ENCODE measurements at regions not wholly inside any gene's neighbourhood (a gene's known extent, or its start where the extent isn't known, plus 50 kb on each side); places are given as distances from the start of the nearest gene placed in this dataset.

DNA sequence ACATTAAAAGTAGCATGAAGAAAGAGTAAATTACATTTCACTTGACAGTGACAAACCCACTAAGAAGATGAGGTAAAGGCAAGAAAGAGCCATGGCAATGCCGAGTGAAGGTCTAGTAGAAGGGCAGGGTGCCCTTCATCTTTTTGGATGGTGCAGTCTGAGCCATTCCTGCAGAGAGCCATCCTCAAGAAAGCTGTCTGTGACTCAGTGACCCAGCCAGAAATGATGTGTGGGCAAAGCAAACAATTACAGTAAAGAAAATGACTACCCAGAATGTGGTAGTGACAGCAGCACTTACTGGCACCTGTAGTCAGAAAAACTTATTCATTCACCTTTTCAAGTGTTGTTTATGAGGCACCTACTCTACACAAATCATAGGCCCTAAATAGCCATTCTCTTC is 281.7 kb downstream of the DUSP6 start:
- Histone ChIP-seq H3K27ac (no peak overlapping the region), H3K4me2 (ENCODE audit: low read length) (no peak overlapping the region), H3K9ac (no peak overlapping the region), H3K9me3 (ENCODE audit: control insufficient read depth, low read length) (no peaks in the 10 kb centered on the region), H3K36me3 (ENCODE audit: control insufficient read depth, insufficient read depth, low read length) (no peaks in the 10 kb centered on the region), H3K79me2 (no peaks in the 10 kb centered on the region), H3K27me3 (ENCODE audit: control insufficient read depth, insufficient read depth, low read length) (no peaks in the 10 kb centered on the region), H3K4me3 (ENCODE audit: low read depth, low read length) (no peak overlapping the region), H2AFZ (no peak overlapping the region), H3K4me1 (peaks cover 10% of the 10 kb centered on the region)
- TF ChIP-seq, protein P1, sequence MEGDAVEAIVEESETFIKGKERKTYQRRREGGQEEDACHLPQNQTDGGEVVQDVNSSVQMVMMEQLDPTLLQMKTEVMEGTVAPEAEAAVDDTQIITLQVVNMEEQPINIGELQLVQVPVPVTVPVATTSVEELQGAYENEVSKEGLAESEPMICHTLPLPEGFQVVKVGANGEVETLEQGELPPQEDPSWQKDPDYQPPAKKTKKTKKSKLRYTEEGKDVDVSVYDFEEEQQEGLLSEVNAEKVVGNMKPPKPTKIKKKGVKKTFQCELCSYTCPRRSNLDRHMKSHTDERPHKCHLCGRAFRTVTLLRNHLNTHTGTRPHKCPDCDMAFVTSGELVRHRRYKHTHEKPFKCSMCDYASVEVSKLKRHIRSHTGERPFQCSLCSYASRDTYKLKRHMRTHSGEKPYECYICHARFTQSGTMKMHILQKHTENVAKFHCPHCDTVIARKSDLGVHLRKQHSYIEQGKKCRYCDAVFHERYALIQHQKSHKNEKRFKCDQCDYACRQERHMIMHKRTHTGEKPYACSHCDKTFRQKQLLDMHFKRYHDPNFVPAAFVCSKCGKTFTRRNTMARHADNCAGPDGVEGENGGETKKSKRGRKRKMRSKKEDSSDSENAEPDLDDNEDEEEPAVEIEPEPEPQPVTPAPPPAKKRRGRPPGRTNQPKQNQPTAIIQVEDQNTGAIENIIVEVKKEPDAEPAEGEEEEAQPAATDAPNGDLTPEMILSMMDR (IDR thresholded peaks at IDR 0.05), result no peak

DNA sequence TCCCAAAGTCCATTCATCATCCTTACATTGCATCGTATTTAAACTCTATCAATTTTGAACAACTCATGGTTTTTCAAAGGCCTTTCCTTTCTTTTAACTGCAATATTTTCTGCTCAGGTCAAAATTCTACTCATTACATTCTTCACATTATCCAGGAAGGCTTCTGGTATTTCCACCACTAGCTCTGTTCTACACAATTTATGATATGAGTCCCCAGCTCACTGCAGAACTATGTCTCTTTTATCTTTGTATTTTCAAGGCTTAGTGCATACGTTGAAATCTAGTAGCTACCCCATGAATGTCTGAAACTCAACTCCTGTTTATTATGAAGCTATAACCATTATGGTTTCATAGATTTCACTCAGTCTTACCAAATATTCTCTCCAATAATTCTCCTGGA is 282.9 kb downstream of the DUSP6 start:
- no peak overlapping the region for H3K4me3 ChIP-seq (ENCODE audit: low read depth, low read length)
- H3K9ac ChIP-seq, result no peak overlapping the region
- H3K4me2 ChIP-seq (ENCODE audit: low read length), result no peak overlapping the region
- peaks cover 7% of the 10 kb centered on the region for H3K4me1 ChIP-seq
- H3K27ac ChIP-seq, result no peak overlapping the region
- H3K9me3 ChIP-seq (ENCODE audit: control insufficient read depth, low read length), result no peaks in the 10 kb centered on the region
- no peak overlapping the region for H2AFZ ChIP-seq
- TF ChIP-seq, protein P1 (IDR thresholded peaks at IDR 0.05), result no peak
- H3K27me3 ChIP-seq (ENCODE audit: control insufficient read depth, insufficient read depth, low read length), result no peaks in the 10 kb centered on the region
- H3K36me3 ChIP-seq (ENCODE audit: control insufficient read depth, insufficient read depth, low read length), result no peaks in the 10 kb centered on the region
- no peaks in the 10 kb centered on the region for H3K79me2 ChIP-seq

DNA sequence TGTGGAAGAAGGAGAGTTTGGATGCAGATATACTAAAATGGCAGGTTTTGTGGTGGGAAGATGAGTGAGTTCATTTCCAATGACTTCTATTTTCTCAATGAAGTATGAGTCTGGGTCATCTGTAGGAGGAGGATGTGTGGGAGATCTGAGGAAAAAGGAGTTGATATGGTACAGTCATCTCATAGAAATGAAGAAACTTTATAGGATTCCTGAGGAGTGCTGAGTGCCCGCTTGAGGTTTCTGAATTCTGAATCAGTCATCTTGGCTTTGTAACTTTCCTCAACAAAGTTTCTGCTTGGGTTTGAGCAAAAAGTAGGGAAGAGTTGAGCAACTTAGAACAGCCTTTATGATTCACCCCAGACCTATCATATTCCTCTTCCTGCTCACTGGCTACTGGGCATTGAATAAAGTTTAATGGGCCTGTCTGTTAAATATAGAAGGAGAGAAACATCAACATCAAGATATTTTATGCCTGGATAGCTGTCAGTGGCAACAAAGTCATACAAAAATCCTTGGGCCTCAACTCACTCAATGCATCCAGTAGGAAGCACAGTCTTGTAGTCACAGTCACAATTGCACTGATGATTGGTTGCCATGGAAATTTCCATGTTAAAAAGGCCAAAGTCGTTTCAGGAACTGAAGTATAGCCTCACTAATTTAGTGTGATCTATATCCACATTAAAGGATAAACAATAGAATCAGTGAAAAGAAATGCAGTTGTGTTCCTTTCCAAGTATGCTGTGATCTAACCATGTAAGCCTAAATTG is 284.7 kb downstream of the DUSP6 start:
- H2AFZ ChIP-seq, result peak overlapping the region; percentile 18
- H3K9me3 ChIP-seq (ENCODE audit: control insufficient read depth, low read length), result no peaks in the 10 kb centered on the region
- no peaks in the 10 kb centered on the region for H3K4me1 ChIP-seq
- H3K27me3 ChIP-seq (ENCODE audit: control insufficient read depth, insufficient read depth, low read length), result no peaks in the 10 kb centered on the region
- H3K36me3 ChIP-seq (ENCODE audit: control insufficient read depth, insufficient read depth, low read length), result no peaks in the 10 kb centered on the region
- H3K9ac ChIP-seq, result no peak overlapping the region
- no peak overlapping the region for H3K4me2 ChIP-seq (ENCODE audit: low read length)
- no peak overlapping the region for H3K27ac ChIP-seq
- no peaks in the 10 kb centered on the region for H3K79me2 ChIP-seq
- H3K4me3 ChIP-seq (ENCODE audit: low read depth, low read length), result no peak overlapping the region
- TF ChIP-seq, protein P1 (IDR thresholded peaks at IDR 0.05), result no peak

DNA sequence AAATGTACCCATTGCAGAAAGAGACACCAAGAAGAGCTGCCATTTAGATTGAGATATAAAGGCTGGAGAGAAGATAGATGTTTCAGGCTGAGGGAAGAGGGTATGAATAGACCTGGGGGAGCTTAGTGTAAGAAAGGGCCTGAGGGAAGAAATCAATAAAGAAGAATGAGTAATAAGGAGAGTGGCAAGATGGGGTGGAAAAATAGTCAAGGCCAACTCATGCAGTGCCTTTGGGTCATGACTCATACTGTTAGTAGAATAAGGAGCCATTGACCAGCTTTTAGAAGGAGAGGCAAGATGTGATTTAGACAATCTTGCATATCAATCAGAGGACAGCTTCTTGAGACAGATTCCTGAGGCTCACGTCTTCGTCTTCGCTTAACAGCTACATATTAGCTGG is 287.5 kb downstream of the DUSP6 start:
- H3K4me3 ChIP-seq (ENCODE audit: low read depth, low read length), result no peak overlapping the region
- H3K36me3 ChIP-seq (ENCODE audit: control insufficient read depth, insufficient read depth, low read length), result no peaks in the 10 kb centered on the region
- H3K4me2 ChIP-seq (ENCODE audit: low read length), result no peak overlapping the region
- H3K27me3 ChIP-seq (ENCODE audit: control insufficient read depth, insufficient read depth, low read length), result no peaks in the 10 kb centered on the region
- TF ChIP-seq, protein P1 (IDR thresholded peaks at IDR 0.05), result no peak
- peaks cover 6% of the 10 kb centered on the region for H3K4me1 ChIP-seq
- H3K27ac ChIP-seq, result no peak overlapping the region
- H3K79me2 ChIP-seq, result no peaks in the 10 kb centered on the region
- no peak overlapping the region for H3K9ac ChIP-seq
- no peaks in the 10 kb centered on the region for H3K9me3 ChIP-seq (ENCODE audit: control insufficient read depth, low read length)
- no peak overlapping the region for H2AFZ ChIP-seq

DNA sequence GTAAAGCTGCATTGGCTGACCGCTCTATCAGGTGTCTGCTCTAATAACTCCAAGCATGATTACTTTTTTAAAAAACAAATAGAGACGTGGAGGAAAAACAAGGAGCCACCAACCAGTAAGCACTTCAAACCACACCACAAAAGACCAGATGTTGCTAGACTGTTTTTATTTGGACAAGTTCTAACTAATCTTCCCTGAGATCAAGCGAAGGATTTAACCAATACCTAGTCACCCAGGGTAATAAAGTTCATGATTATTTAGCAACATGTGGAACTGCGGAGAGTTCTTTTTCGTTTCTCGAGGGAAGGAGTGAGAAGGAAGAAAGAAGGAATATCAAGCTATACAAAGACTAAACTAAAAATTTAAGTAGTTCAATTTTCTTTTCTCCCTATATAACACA is 288.1 kb downstream of the DUSP6 start:
- Histone ChIP-seq H3K9me3 (ENCODE audit: control insufficient read depth, low read length) (no peaks in the 10 kb centered on the region), H3K4me2 (ENCODE audit: low read length) (no peak overlapping the region), H3K27ac (no peak overlapping the region), H3K4me1 (peaks cover 9% of the 10 kb centered on the region), H2AFZ (no peak overlapping the region), H3K79me2 (no peaks in the 10 kb centered on the region), H3K9ac (no peak overlapping the region), H3K4me3 (ENCODE audit: low read depth, low read length) (no peak overlapping the region), H3K36me3 (ENCODE audit: control insufficient read depth, insufficient read depth, low read length) (no peaks in the 10 kb centered on the region), H3K27me3 (ENCODE audit: control insufficient read depth, insufficient read depth, low read length) (no peaks in the 10 kb centered on the region)
- TF ChIP-seq, protein P1 (IDR thresholded peaks at IDR 0.05), result no peak
